ENCODE measurements at regions not wholly inside any gene's neighbourhood (a gene's known extent, or its start where the extent isn't known, plus 50 kb on each side); places are given as distances from the start of the nearest gene placed in this dataset.

DNA sequence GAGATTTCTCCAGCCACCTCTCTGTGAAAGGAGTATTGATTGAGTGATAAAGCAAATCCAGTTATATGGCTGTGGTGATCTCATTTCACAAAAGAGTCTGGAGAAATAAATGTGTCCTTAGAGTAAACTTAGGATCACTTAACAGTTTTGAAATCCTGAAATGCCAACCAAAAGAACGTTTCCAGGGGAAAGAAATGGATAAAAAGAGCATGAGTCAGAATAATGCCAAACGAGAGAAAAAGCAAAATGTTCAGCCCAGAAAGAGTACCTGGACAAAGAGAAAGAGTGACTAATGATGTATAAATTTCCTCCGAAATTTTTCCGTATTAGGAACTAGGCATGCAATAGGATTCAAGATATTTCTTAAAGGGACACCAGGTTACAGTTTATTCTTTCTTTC, 463.1 kb upstream of the CDH10 start:
- H3K9me3 ChIP-seq (ENCODE audit: control insufficient read depth in 1 of 2, insufficient read depth in 1 of 2, low read length in 2 of 2), result peaks cover 5 to 8% of the 10 kb centered on the region in 2 experiments
- no peaks in the 10 kb centered on the region for H3K27me3 ChIP-seq (ENCODE audit: control insufficient read depth in 1 of 2, insufficient read depth in 2 of 2, low read length in 2 of 2)
- Mint-ChIP-seq H3K4me3 (no peak overlapping the region), H3K4me1 (ENCODE audit: low read depth) (no peaks in the 10 kb centered on the region), H3K9me3 (peaks cover 13% of the 10 kb centered on the region), H3K27ac (no peak overlapping the region), H3K36me3 (ENCODE audit: low read depth) (no peaks in the 10 kb centered on the region), H3K27me3 (no peaks in the 10 kb centered on the region)
- intact Hi-C loops (cut with DNase I, micrococcal nuclease), result no loop called here
- H3K4me1 ChIP-seq (ENCODE audit: insufficient read depth, low read length), result no peaks in the 10 kb centered on the region
- CTCF ChIA-PET, result no interaction called here
- TF ChIP-seq, protein P1, sequence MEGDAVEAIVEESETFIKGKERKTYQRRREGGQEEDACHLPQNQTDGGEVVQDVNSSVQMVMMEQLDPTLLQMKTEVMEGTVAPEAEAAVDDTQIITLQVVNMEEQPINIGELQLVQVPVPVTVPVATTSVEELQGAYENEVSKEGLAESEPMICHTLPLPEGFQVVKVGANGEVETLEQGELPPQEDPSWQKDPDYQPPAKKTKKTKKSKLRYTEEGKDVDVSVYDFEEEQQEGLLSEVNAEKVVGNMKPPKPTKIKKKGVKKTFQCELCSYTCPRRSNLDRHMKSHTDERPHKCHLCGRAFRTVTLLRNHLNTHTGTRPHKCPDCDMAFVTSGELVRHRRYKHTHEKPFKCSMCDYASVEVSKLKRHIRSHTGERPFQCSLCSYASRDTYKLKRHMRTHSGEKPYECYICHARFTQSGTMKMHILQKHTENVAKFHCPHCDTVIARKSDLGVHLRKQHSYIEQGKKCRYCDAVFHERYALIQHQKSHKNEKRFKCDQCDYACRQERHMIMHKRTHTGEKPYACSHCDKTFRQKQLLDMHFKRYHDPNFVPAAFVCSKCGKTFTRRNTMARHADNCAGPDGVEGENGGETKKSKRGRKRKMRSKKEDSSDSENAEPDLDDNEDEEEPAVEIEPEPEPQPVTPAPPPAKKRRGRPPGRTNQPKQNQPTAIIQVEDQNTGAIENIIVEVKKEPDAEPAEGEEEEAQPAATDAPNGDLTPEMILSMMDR (IDR thresholded peaks at IDR 0.05), result no peak
- DNase-seq (no peak), ATAC-seq (ENCODE audit: poor library complexity) (no peak)
- POLR2A ChIA-PET, result no interaction called here
- no peak overlapping the region for H3K4me3 ChIP-seq (ENCODE audit: low read length)
- H3K27ac ChIP-seq (ENCODE audit: low read depth in 1 of 2, low read length in 2 of 2), result no peak overlapping the region
- no peaks in the 10 kb centered on the region for H3K36me3 ChIP-seq (ENCODE audit: insufficient read depth, low read length)

DNA sequence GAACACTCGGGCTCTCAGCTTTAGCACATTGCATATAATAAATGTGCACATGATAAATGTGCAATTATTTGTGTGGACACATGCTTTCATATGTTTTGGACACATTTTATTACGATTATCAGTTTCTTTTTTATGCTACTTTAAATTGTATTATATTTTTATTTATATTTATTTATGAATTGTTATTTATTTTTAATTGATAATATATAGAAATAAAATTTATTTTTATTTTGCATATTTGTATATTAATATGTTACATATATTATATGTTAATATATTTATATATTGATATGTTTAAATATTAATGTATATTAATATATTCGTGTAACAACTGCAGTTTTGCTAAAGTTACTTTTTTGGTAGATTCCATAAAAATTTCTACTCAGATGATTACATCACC, 454.8 kb upstream of the CDH10 start:
- no peak overlapping the region for H3K27ac ChIP-seq (ENCODE audit: low read depth in 1 of 2, low read length in 2 of 2)
- ATAC-seq (ENCODE audit: poor library complexity), result no peak
- no peaks in the 10 kb centered on the region for H3K27me3 Mint-ChIP-seq

DNA sequence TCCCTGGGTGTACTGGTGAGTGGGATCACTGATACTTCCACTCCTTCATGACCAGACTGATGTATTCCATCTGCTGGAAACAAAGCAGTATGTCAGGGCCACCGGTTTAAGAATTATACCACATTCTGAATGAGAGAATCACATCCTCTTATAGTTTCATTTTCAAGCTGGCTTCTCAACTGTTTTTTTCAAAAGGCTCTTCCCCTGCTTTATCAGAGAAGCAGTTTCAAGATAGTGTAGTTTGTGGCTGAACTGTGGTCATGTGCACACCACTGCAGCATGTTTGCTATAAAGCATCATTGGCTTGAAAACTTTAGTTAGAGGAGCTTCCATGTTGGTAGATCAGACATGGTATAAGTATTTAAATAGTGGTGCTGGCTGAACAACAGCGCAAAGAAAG, 450.5 kb upstream of the CDH10 start:
- POLR2A ChIA-PET, result no interaction called here
- no peak overlapping the region for H3K27ac Mint-ChIP-seq
- no peak for ATAC-seq (ENCODE audit: poor library complexity)
- H3K4me3 Mint-ChIP-seq, result no peak overlapping the region
- CTCF ChIA-PET, result no interaction called here
- Histone ChIP-seq H3K4me3 (ENCODE audit: low read length) (no peak overlapping the region), H3K4me1 (ENCODE audit: insufficient read depth, low read length) (no peaks in the 10 kb centered on the region), H3K27ac (ENCODE audit: low read depth in 1 of 2, low read length in 2 of 2) (no peak overlapping the region), H3K27me3 (ENCODE audit: control insufficient read depth in 1 of 2, insufficient read depth in 2 of 2, low read length in 2 of 2) (no peaks in the 10 kb centered on the region), H3K9me3 (ENCODE audit: control insufficient read depth in 1 of 2, insufficient read depth in 1 of 2, low read length in 2 of 2) (peaks cover 0 to 5% of the 10 kb centered on the region in 2 experiments), H3K36me3 (ENCODE audit: insufficient read depth, low read length) (no peaks in the 10 kb centered on the region)
- TF ChIP-seq, protein P1 (IDR thresholded peaks at IDR 0.05), result no peak
- peaks cover 12% of the 10 kb centered on the region for H3K9me3 Mint-ChIP-seq
- H3K36me3 Mint-ChIP-seq (ENCODE audit: low read depth), result no peaks in the 10 kb centered on the region
- no peaks in the 10 kb centered on the region for H3K27me3 Mint-ChIP-seq
- intact Hi-C loops (cut with DNase I, micrococcal nuclease), result no loop called here
- no peak for DNase-seq
- H3K4me1 Mint-ChIP-seq (ENCODE audit: low read depth), result no peaks in the 10 kb centered on the region

More for the DNA sequence above, 454.8 kb upstream of the CDH10 start:
- Histone ChIP-seq H3K4me1 (ENCODE audit: insufficient read depth, low read length) (no peaks in the 10 kb centered on the region), H3K27me3 (ENCODE audit: control insufficient read depth in 1 of 2, insufficient read depth in 2 of 2, low read length in 2 of 2) (no peaks in the 10 kb centered on the region), H3K36me3 (ENCODE audit: insufficient read depth, low read length) (no peaks in the 10 kb centered on the region), H3K9me3 (ENCODE audit: control insufficient read depth in 1 of 2, insufficient read depth in 1 of 2, low read length in 2 of 2) (peaks cover 0 to 12% of the 10 kb centered on the region in 2 experiments), H3K4me3 (ENCODE audit: low read length) (no peak overlapping the region)
- intact Hi-C loops (cut with DNase I, micrococcal nuclease), result no loop called here
- no peak overlapping the region for H3K27ac Mint-ChIP-seq
- no peaks in the 10 kb centered on the region for H3K36me3 Mint-ChIP-seq (ENCODE audit: low read depth)
- H3K9me3 Mint-ChIP-seq, result peaks cover 12% of the 10 kb centered on the region
- ChIA-PET CTCF (no interaction called here), POLR2A (no interaction called here)
- no peak for DNase-seq
- H3K4me3 Mint-ChIP-seq, result no peak overlapping the region
- no peaks in the 10 kb centered on the region for H3K4me1 Mint-ChIP-seq (ENCODE audit: low read depth)
- TF ChIP-seq, protein P1 (IDR thresholded peaks at IDR 0.05), result no peak

All from CD4-positive, alpha-beta T cell (primary cell).